ENCODE measurements at regions not wholly inside any gene's neighbourhood (a gene's known extent, or its start where the extent isn't known, plus 50 kb on each side); places are given as distances from the start of the nearest gene placed in this dataset.

DNA sequence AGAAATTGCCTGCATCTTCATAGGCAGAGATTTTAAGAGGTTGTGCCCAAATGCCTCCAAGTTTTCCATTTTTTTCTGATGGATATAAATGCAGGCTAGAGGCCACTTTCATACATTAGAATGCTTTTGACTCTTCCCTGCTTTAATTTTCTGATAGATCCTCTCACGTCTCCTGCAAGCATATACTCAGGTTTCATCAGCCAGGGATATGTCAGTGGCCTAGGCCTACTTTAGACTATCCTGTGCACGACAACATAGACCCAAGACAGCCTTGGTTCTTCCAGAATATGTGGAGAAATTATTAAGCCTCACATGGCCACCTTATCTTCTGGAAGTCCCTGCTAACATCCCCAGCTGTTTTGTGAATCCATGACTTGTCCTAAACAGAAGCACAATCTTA lies 415.9 kb downstream of the TDRD15 start:
- TF ChIP-seq CTCF (IDR thresholded peaks at IDR 0.05): no peak
- TF ChIP-seq POLR2A (IDR thresholded peaks at IDR 0.05): no peak
- no peak for TF ChIP-seq EP300 (IDR thresholded peaks at IDR 0.05)

Measured in ovary (tissue), 3 donors.